Kidney capillary endothelial cell (primary cell): ENCODE measurements at regions not wholly inside any gene's neighbourhood (a gene's known extent, or its start where the extent isn't known, plus 50 kb on each side); places are given as distances from the start of the nearest gene placed in this dataset.

Experiments used
- DNase-seq: peaks from one replicate; pipeline ENCODE4 v3.0.0-alpha.2; 2018; ENCODE audit warnings: low spot score

DNA sequence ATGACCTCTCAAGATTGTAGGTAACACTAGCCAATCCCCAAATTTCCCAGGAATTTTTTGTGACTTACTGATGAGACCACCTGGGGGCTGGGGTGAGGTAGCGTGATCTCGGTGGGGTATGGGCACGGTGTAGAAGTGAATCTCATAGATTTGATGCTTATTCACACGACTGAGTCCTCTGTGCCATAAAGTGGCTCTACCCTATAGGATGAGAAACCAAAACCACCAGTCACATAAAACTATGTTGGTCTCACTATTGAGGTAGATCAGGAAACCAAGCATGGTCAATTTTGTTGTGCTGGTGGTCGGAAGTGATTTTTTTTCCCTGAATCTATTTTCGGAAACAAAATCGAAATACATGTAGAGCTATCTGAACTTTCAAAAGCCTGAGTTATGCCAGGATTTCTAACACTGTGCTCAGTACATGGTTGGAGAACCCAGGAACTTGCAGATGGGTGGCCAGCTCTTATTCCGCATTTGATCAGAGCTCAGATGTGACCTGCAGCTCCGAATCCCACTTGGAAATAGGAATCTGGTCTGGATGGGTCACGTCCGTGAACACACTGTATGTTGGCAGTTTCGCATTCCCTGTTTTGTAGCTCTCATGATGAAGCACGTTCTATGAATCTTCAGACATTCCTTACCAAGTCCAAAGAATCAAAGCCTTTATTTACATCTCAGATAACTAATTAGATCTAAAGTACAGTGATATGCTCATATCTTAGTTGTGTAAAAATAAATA is 261.5 kb downstream of the KLF6 start:
- no peak for DNase-seq

DNA sequence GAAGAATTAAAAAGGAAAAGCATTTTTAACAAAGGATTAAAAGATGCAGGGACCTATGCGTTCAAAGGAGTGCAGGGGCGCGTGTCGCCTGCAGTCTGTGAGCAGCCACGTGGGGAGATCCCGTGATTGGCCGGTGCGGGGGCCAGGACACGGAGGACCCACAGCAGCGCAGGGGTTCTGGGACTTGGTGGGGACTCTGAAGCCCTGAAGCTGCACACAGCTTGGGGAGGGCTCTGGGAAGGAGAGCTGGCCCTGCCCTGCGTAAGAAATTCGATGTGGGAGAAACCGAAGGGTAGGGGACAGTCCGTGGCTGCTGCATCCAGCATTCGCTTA is 268.1 kb downstream of the KLF6 start:
- DNase-seq, result no peak

DNA sequence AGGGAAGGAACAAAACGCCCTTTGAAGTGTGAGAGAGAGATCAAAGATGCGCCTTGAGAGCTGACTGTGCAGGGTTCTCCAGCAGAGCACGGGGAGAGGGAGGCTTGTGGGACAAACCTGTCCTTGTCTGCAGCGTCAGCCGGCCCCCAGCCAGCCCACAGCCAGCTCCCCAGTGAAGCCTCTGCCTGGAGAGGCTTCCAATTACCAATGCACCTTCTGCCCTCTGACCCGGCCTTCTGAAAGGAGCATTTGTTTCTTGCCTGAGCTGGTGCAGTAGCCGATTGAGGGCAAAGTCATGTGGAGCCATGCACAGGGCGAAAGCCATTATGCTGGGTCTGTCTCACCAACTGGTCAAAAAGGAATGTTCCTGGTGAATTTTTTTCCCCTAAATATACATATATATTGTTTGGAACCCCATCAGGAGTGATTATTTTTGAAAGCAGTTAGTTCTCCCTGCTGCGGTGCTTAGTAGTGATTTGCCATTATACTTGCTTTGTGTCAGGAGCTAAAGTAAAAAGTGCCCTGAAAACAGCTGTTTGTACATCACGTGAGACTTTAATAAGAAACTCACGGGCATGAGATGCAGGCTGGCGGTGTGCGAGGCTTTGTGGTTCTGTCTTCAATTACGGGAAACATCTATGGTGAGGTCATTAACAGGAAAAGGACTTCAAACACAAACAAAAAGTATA is 268.6 kb downstream of the KLF6 start:
- no peak for DNase-seq

DNA sequence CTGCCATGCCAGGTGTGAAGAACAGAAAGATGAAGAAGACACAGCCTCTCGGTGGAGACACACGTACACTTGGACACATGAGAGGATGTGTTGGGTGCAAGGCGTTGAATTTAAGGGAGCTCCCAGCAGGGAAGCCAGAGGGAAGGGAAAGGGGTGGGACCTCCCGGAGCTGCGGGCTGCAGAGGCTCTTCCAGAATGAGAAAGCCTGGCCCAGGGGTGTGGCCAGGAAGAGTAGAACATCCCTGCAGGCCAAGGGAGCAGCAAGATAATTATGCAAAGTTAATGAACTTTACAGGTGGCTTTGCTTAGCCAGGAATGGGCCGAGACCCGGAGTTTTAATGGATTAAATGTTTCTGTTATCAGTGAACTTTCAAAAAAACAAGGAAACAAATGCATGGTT is 270.3 kb downstream of the KLF6 start:
- DNase-seq, result no peak

DNA sequence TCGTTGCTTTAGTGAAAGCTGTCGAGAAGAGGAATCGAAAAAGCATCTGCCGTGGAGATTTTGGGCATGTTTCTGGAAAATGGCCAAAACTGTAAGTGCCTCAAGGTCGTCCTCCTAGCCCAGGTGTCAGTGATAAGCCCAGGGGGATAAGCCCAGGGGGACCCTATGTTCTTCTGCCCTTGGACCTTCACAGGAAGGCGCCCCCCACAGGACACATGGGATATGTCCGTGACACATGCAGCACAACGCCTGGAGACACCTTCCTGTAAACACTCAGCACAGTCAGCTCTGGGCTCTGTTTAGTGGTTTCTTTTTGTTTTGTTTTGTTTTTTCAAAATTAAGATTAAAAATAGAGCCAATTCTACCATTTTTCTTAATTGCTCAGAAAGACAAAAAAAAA is 272.7 kb downstream of the KLF6 start:
- no peak for DNase-seq

DNA sequence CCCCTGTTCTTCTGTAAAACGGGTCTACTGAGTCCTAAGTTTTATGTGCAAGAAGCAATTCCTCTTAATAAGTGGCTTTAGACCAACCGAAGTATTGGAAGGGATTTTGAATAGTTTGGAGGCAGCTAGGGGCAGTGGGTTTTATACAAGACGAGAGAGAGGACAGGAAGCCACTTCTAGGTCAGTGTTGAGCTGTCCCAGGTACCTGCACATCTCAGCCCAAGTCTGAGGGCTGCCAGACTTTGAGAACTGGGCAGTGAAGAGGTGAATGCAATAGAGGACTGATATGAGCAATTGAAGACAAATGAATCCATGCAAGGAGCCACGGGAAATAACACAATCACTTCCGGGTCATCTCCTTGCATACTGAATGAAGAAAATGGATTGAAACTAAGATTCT is 273.5 kb downstream of the KLF6 start:
- no peak for DNase-seq

DNA sequence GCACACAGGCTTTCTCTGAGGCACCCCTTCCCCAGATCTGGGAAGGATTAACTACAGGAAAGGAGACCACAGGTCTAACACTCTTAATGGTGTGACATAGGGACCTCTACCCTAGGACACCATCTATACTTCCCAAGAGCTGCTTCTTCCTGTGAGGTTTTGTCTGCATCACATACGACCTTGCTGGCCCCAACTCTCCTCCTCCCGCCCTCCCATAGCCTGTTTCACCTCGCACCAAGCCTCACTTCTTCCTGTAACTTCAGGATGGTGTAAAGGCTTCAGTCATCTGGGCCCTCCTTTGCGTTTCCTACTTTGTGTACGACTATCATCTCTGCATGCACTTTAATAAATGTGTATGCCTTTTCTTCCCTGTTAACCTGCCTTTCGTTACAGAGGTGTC is 274.3 kb downstream of the KLF6 start:
- no peak for DNase-seq

DNA sequence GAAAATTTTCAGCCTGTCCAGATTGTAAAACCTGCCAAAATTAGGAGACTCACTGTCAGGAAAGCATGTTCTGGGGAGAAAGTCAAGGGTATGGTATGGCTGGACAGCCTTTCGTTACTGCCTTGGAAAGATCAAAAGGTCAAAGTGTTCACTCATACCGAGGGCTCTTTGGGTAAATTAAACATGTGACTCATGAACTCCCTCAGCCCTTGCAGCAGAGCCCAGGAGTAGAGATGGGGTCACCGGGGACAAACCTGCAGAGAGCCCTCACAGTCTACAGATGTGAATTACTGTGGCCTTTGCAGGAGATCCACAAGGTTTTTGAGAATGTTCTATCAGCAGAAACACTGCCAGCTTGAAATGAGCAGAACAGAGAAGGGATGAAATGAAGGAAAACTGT is 275.7 kb downstream of the KLF6 start:
- DNase-seq, result no peak

DNA sequence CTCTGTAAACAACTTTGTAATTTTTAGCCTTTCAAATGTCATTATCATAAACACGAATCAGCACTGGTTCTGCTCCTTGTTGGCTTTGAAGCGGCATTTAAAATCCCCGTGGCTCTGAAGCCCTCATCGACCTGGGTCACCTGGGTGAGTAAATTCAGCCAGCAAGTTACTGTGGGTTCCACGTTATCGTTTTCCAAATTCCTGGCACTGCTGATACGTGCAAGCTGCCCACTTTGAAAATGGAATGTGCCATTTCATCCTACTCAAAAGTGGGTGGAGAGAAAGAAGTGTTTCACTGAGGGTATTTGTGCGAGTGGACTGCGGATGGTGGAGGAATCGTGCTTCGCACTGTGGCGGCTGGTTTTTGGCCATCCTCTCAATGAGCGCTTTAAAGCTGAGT is 281.7 kb downstream of the KLF6 start:
- DNase-seq, result no peak

DNA sequence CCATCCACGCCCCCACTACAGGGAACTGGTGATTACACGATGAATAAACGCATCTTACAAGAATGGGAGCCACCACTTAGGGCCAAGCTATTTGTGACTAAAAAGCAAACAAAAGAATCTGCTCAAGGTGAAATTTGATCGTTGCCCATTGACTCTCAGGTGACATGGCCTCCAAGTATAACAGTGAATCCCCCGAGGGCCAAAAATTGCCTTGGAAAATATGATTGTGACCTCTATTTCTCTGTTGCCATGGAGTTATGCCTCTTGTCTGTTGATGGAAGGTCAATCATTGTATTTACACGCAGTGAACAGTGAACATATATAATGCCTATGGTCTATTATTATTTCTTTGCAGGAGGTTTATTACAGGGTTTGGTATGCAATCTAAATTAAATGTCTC is 282.3 kb downstream of the KLF6 start:
- no peak for DNase-seq

DNA sequence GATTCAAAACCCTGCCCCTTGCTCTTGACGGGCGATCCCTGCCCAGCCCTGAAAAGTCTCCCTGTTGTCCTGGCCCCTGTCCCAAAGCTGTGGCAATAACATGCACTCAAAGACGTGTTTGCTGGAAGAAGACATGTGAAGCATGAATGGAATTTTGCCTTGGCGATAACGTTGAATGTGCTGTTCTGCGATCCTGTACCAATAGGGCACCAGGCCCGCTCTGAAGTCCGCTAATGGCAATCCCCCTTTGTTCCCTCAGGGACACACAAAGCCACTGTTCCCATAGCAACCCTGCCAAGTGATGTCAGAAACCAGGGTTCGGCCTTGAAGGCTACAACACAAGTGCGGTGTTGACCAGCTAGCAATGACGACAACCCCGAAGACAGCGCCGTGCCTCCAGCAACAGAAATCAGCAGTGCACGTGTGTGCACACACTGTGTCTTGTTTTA is 284.6 kb downstream of the KLF6 start:
- no peak for DNase-seq

DNA sequence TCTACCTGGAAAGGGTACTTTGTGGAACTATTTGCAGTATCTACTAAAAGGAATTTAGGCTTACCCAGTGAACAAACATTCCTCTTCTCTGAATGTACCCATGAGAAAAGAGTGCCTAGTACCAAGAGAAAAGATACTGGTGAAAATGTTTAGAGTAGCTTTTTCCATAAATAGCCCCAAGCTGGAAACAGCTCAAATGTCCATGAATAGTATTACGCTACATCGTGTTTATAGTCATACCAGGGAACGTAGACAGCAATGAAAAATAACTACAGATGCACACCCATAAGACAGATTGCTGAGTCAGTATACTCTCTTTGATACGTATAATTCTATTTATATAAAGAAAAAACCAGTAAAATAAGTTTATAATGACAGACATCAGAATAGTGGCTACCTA is 285.9 kb downstream of the KLF6 start:
- DNase-seq, result no peak

DNA sequence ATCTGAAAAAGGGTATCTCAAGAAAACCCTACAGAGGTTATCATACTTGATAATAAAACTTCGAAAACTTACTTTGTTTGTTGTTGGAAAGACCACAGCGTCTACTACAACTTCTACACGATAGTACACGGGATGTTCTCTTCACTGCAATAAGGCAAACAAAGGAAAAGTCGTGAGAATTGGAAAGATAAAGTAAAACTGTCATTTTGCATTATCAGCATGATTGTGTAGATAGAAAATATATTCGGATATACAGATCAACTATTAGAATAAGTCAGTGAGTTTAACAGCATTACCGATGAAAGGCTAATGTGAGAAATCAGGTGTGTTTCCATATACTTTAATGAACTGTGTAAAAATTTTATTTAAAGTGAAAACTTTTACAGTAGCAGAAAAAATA is 287.4 kb downstream of the KLF6 start:
- DNase-seq, result no peak

DNA sequence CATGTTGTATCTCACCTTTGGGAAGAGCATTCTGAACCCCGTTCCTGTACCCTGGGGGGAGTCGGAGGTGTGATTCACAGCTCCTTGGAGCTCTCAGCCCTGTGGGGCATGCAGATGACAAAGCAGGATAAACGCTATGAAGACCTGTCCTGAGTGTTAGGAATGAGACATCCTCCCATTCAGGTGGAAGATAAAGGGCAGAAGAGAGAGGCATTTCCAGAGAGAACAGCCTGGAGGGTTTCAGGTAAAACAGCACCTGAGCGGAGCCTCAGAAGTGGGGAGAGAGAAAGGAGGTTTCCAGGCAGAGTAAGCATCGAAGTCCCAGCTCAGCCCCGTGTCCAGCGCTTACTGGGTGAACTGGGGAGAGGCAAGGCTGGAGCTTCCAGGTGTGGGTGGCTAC is 288.9 kb downstream of the KLF6 start:
- no peak for DNase-seq

DNA sequence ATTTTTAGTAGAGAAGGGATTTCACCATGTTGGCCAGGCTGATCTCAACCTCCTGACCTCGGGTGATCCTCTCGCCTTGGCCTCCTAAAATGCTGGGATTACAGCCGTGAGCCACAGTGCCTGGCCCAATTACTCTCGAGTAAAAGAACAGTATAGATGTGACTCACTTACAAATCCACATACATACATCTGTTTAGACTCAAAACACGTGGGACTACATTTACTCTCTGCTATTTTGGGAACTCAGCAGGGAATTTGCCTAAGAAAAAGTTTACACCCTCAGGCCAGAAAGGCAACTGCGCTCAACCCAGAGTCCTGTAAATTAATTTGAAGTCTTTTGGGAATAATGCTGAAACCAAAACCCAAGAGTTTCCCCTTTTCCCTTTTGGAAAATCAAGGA is 289.7 kb downstream of the KLF6 start:
- DNase-seq, result no peak

DNA sequence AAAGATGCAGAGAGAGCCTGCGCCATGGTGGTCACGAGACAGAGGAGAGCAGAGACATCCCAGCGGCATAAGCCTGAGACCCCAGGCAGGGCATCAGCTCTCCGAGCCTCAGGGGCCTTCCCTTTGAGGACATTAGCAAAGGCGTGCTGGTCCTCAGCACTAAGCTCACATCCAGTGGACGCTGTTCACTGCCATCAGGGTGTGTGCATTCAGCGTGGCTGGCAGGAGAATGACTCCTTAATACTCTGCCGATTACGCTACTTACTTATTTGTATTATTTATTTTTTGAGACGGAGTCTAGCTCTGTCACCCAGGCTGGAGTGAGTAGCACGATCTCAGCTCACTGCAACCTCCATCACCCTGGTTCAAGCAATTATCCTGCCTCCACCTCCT is 290.2 kb downstream of the KLF6 start:
- no peak for DNase-seq

DNA sequence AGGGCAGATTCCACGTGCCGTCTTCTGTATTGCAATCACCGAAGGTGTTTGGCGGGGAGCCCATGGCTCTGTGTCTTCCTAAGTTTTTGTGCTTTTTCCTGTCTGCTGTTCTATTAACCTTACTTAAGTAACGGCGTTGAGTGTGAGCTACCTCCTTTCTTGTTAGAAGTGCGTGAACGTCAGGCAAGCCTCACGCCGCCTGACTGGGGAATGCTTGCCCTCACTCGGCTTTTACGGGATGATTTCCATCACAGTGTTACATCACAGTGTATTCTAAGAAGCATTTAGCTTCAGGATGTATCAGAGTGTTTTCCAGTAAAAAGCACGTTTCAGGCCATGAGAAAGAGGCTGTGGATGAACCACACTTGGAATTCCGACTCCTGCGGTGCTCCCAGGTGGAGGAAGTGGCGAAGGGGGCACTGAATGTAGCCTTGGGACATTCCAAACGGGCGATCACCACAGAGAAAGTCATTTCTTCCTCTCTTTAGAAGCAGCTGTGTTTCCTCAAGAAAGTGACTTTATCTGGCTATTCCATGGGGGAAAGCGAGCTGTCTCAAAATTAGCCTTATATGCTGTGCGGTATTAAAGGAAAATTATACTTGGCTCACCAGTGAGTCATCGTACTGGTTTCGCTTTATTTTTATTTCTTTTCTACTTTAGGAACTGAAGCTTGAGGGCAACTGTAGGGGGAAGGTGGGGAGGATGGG is 290.7 kb downstream of the KLF6 start:
- no peak for DNase-seq

DNA sequence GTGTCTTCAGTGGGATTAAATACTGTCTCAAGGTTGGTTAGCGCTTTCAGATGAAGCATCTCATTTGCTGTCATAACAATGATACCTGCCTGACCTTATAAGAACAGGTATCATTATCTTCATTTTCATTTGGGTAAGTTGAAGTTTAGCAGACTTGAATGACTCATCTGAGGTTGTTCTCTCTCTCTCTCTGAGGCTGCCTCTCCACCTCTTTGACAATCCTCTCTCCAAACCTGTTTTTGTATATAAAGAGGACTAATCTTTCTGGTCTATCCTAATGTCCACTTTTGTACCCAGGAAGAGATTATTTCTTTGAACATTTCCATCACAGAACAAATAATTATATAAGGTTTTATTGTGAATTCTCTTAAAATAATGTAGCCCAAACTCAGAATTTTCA is 291.4 kb downstream of the KLF6 start:
- DNase-seq, result no peak

DNA sequence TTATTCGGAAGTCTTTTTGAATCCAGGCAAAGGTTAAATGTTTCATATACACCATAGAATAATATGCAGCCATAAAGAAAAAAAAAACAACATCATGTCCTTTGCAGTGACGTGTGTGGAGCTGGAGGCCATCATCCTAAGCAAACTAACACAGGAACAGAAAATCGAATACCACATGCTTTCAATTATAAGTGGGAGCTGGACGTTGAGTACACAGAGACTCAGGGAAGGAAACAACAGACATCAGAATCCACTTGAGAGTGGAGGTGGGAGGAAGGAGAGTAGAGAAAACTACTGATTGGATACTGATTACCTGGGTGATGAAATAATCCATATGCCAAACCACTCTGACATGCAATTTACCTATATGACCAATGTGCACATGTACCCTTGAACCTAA is 293.4 kb downstream of the KLF6 start:
- no peak for DNase-seq

DNA sequence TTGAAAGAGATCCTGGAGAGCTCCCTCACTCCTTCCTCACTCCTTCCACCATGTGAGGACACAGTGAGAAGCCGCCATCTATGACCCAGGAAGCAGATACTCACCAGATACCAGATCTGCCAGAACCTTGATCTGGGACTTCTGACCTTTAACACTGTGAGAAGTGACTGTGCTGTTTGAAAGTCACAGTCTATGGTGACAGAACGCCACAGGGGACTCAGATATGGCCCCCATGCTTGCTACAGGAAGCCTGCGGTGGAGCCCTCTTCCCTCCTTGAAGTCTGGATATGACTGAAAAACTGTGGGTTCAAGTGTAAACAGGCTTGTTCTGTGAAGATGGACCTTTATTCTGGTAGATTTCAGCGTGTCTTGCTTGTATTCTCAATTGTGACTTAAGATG is 297.8 kb downstream of the KLF6 start:
- DNase-seq, result no peak

DNA sequence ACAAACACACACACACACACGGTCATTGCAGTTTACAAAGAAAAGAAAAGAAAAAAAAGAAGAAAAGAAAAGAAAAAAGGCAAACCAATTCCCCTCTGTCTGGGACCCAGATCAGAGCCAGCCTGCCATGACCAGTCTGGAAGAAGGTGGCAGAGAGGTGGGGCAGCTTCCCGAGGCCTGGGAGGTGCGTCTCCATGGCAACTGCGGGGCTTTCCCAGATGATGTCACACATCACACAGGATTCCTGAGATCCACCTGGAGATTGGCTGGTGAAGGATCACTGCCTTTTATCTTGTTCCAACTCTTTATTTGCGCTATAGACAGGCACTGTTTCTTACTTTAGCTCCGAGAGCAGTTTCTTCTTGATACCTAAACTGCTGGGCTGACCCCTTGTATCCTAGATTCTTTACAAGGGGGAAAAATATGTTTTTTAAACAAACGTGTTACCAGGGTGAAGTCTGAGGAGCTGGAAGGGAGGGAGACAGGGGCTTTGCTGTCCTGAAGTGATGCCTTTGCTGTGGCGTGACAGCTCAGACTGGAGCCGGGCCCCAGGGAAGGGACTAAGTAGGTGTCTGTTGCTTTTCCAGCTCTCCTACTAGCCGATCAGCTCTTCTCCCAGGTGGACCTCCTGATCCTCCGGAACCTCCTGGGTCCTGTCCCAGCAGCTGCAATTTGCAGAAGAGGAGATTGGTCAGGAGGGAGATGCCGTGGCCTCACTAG is 298.5 kb downstream of the KLF6 start:
- no peak for DNase-seq

DNA sequence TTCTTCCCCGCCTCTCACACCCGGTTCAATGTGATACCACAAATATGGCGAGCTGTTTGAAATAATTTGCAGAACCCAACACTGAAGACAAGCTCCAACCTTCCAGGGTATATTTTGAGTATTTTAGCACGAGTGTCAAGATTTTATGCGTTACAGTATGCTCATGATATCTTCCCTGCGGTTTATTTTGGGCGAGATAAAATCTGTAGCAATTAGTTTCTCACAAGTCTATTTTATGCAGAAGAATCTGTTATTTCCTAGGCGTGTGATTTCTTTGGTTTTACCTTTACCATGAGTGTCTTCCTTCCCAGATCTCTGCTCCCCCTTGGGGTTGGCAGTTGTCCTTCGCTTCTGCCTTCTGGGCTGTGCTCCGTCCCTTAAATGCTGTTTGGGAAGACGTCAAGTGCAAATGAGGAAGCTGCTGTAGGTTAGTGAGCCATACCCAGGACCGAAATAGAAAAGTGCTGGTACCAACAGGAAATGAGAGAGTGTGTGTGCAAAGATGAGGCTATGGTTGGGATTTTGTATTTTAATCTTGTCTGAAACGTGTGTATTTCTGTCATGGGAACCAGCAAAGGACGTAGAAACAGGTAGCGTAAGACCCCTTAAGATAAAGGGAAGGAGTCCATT is 299.8 kb downstream of the KLF6 start:
- no peak for DNase-seq
